ENCODE measurements at regions not wholly inside any gene's neighbourhood (a gene's known extent, or its start where the extent isn't known, plus 50 kb on each side); places are given as distances from the start of the nearest gene placed in this dataset.

DNA sequence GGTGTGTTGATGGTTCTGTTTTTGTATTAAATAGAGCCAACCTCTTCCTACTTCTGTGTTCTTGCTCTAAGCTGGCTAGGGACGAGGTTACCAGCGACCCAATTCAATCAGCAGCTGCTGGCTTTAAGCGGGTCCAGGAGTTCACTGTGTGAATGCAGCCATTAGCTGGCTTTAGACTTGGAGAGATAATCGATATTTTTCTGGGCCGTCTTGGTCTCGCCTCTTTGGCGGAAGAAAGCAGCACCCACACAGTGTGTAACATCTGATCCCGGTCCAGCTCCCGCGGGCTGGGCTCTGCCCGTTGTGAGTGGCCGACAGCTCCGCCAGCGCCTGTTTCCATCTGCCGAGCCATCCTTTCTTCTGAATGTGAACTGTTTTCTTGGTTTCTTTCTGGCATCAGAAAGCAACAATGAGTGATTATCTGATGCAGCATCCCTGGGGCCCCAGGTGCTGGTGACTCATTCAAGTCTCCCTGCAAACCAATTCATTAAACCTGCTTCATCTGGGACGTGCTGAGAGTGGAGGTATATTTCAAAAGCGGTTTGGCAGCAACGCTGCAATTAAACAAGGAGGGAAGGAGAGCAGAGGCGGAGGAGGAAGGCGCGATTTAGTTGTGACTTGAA, 90.8 kb upstream of the IRX4 start:
- TF ChIP-seq, protein P1, sequence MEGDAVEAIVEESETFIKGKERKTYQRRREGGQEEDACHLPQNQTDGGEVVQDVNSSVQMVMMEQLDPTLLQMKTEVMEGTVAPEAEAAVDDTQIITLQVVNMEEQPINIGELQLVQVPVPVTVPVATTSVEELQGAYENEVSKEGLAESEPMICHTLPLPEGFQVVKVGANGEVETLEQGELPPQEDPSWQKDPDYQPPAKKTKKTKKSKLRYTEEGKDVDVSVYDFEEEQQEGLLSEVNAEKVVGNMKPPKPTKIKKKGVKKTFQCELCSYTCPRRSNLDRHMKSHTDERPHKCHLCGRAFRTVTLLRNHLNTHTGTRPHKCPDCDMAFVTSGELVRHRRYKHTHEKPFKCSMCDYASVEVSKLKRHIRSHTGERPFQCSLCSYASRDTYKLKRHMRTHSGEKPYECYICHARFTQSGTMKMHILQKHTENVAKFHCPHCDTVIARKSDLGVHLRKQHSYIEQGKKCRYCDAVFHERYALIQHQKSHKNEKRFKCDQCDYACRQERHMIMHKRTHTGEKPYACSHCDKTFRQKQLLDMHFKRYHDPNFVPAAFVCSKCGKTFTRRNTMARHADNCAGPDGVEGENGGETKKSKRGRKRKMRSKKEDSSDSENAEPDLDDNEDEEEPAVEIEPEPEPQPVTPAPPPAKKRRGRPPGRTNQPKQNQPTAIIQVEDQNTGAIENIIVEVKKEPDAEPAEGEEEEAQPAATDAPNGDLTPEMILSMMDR (conservative IDR thresholded peaks at IDR 0.05; ENCODE audit: low read depth, low read length), result no peak
- TF ChIP-seq EZH2 (IDR thresholded peaks at IDR 0.05; ENCODE audit: low read length, unreplicated experiment), result no peak
- no peak for TF ChIP-seq EZH2phosphoT487 (IDR thresholded peaks at IDR 0.05; ENCODE audit: borderline replicate concordance, low read length)
